Suprapubic skin (tissue), 4 donors: ENCODE measurements at regions not wholly inside any gene's neighbourhood (a gene's known extent, or its start where the extent isn't known, plus 50 kb on each side); places are given as distances from the start of the nearest gene placed in this dataset.

ENCODE experiments used
- EP300 ChIP-seq: sonication (generic); formaldehyde crosslinking; IDR thresholded peaks from one replicate; pipeline ENCODE4 v1.6.1; 2017; ENCODE audit warnings: antibody characterized with exemption
- POLR2A ChIP-seq, 2 donors: fragments of 450-650 bp; IDR thresholded peaks; one replicate each; pipeline ENCODE4 v1.6.1; 2017; ENCODE audit warnings: antibody characterized with exemption in 2 of 2, mild to moderate bottlenecking in 2 of 2, moderate library complexity in 2 of 2
- POLR2AphosphoS5 ChIP-seq, 3 donors: sonication (generic); formaldehyde crosslinking; IDR thresholded peaks; one replicate each; pipeline ENCODE4 v1.6.1; 2017; ENCODE audit warnings: antibody characterized with exemption in 3 of 3
- TF ChIP-seq, protein P1 (sequence below), 2 donors: fragments of 200-600 bp in 1 of 2; fragments of 450-650 bp in 1 of 2; sonication (generic) in 1 of 2; IDR thresholded peaks; one replicate each; pipeline ENCODE4 v1.5.1; 2016 to 2019; ENCODE audit warnings: antibody characterized with exemption in 2 of 2, mild to moderate bottlenecking in 1 of 2, moderate library complexity in 1 of 2

DNA sequence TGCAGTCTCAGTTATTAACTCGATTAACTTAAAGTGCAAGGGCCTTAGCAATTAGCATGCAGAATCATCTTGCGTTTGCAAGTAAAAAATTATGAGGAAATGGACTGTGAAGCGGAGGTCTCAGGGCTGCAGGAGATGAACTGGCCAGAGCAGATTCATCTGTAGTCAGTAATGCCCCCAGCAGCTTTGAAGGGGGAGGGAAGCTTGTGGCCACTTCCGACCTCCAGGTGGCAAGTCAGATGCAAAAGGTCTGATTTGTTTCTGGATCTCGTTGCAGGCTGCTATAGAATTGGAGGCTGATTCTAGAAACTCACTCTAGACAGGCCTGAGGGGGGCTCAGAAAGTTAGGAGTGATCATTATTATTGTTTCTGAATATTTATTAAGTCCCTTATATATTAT is 107.4 kb upstream of the RGS6 start:
- TF ChIP-seq, protein P1, sequence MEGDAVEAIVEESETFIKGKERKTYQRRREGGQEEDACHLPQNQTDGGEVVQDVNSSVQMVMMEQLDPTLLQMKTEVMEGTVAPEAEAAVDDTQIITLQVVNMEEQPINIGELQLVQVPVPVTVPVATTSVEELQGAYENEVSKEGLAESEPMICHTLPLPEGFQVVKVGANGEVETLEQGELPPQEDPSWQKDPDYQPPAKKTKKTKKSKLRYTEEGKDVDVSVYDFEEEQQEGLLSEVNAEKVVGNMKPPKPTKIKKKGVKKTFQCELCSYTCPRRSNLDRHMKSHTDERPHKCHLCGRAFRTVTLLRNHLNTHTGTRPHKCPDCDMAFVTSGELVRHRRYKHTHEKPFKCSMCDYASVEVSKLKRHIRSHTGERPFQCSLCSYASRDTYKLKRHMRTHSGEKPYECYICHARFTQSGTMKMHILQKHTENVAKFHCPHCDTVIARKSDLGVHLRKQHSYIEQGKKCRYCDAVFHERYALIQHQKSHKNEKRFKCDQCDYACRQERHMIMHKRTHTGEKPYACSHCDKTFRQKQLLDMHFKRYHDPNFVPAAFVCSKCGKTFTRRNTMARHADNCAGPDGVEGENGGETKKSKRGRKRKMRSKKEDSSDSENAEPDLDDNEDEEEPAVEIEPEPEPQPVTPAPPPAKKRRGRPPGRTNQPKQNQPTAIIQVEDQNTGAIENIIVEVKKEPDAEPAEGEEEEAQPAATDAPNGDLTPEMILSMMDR (IDR thresholded peaks at IDR 0.05) = no peak
- no peak for TF ChIP-seq POLR2AphosphoS5 (IDR thresholded peaks at IDR 0.05)
- TF ChIP-seq POLR2A (IDR thresholded peaks at IDR 0.05) = no peak
- no peak for TF ChIP-seq EP300
